AG04449 (cell line): ENCODE measurements at regions not wholly inside any gene's neighbourhood (a gene's known extent, or its start where the extent isn't known, plus 50 kb on each side); places are given as distances from the start of the nearest gene placed in this dataset.
"Not testable (repeated sequence)": the region's sequence is repeated elsewhere in the genome, so short reads cannot be mapped to it uniquely, and the experiment has no call there.

Source experiments
- CTCF ChIA-PET: fragments of 350-600 bp; formaldehyde crosslinking; extraction: SDS; loops from one replicate; lab custom pipeline; 2021; ENCODE audit warnings: antibody characterized with exemption; lab: Yijun Ruan, JAX
- POLR2A ChIA-PET: fragments of 400-600, 350-600 bp; formaldehyde crosslinking; extraction: SDS; loops from one replicate; lab custom pipeline; 2020; ENCODE audit warnings: antibody characterized with exemption, inconsistent platforms; lab: Yijun Ruan, JAX
- DNase-seq: peaks from one replicate; pipeline ENCODE4 v3.0.0-alpha.2; 2010; ENCODE audit warnings: low read depth, low spot score
- H3K4me3 ChIP-seq: 2 replicates; pipeline ENCODE4 v1.5.1; 2011; ENCODE audit warnings: low read depth, mild to moderate bottlenecking, control low read depth, low read length
- TF ChIP-seq, protein P1 (sequence below): IDR thresholded peaks from one replicate; pipeline ENCODE4 v1.5.1; 2011; ENCODE audit warnings: mild to moderate bottlenecking, moderate library complexity, low read length, control low read depth, inconsistent platforms; ENCODE audit not compliant: insufficient read depth; ENCODE audit errors: missing control alignments

- no peak for DNase-seq
- no peak overlapping the region for H3K4me3 ChIP-seq
- TF ChIP-seq, protein P1, sequence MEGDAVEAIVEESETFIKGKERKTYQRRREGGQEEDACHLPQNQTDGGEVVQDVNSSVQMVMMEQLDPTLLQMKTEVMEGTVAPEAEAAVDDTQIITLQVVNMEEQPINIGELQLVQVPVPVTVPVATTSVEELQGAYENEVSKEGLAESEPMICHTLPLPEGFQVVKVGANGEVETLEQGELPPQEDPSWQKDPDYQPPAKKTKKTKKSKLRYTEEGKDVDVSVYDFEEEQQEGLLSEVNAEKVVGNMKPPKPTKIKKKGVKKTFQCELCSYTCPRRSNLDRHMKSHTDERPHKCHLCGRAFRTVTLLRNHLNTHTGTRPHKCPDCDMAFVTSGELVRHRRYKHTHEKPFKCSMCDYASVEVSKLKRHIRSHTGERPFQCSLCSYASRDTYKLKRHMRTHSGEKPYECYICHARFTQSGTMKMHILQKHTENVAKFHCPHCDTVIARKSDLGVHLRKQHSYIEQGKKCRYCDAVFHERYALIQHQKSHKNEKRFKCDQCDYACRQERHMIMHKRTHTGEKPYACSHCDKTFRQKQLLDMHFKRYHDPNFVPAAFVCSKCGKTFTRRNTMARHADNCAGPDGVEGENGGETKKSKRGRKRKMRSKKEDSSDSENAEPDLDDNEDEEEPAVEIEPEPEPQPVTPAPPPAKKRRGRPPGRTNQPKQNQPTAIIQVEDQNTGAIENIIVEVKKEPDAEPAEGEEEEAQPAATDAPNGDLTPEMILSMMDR, result peak; percentile 47
- POLR2A ChIA-PET, result no interaction called here
- CTCF ChIA-PET, result interaction anchor here (1.0 to 1.7 kb wide), 6 partner anchors 22 to 412 kb away, joined by 3 to 6 read pairs (median 4); no protein-coding TSS in a partner anchor
These were observed 76.0 kb downstream of the SPIN4 start for GRCh38 chrX:63275127-63275526.

DNA sequence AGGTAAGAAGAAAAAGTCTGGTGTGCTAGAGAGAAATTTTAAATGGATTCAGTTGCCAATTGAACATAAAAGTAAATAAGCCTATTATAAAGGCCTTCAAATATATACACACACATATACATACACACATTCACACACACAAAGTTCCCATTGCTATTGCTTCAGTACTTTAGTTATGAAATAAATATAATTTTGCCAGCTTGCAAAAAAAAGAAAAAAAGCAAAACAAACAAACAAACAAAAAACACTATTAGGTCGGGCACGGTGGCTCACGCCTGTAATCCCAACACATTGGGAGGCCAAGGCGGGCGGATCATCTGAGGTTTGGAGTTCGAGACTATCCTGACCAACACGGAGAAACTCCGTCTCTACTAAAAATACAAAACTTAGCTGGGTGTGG lies 80.3 kb downstream of the SPIN4 start:
- no peak overlapping the region for H3K4me3 ChIP-seq
- ChIA-PET CTCF (interaction anchor here (0.9 kb wide), 1 partner anchor 416 kb away, joined by 3 read pairs; no protein-coding TSS in a partner anchor), POLR2A (no interaction called here)
- TF ChIP-seq, protein P1, result no peak
- no peak for DNase-seq

DNA sequence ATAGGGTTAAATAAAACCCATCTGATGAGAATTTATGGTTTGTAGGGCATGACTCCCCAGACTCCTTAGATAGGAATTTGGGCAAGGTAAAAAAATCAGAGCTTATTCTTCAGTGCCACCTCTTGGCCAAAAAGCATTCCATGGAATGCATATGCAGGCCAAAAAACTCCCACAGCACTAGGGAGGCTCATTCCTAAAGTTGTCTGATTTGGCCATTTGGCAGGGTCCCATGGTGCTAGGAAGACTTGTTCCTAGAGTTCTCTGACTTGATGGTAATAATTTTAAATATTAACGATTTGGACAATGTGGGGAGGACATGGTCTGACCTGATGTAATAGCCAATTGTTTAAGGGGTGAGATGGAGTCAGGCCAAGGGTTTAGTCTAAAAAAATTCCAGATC lies 93.0 kb downstream of the SPIN4 start:
- POLR2A ChIA-PET, result no interaction called here
- TF ChIP-seq, protein P1, result no peak
- CTCF ChIA-PET, result no interaction called here
- DNase-seq, result no peak
- no peak overlapping the region for H3K4me3 ChIP-seq

DNA sequence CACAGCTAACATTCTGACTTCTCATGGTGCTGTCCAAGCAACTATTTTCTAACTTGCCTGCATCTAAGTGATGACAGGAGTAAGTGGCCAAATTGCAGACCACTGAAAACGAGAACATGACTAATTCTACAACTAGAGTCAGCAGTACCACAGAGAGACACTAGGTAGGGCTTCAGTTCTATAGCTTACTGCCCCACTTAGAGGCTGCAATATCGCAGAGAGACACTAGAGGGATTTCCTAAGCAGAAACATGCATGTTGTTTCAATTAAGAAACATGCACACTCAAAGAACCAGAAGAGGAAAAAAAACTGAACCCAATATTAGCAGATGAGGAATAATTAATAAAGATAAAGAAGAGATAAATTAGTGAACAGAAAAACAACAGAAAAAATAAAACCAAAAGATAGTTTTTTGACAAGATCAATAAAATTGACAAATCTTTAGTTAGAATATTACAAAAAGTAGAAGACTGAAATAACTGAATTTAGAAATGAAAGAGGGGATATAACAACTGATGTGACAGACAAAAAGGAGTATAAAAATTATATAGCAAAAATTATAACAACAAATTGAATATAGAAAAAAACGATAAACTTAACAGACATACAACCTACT lies 100.8 kb downstream of the SPIN4 start:
- ChIA-PET CTCF (interaction anchor here (1.0 to 1.8 kb wide), 7 partner anchors 10 to 498 kb away, joined by 3 to 11 read pairs (median 6); no protein-coding TSS in a partner anchor), POLR2A (no interaction called here)
- peak; percentile 23 for DNase-seq

DNA sequence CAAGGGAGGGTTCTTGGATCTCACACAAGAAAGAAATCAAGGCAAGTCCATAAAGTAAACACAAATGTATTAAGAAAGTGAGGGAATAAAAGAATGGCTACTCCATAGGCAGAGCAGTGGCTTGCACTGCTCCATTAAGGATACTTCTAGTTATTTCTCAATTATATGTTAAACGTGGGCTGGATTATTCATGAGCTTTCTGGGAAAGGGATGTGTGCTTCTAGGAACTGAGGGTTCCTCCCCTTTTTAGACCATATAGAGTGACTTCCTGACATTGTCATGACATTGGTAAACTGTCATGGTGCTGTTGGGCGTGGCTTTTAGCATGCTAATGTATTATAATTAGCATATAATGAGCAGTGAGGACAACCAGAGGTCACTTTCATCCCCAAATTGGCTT lies 108.4 kb downstream of the SPIN4 start:
- DNase-seq, CTCF ChIA-PET, POLR2A ChIA-PET, H3K4me3 ChIP-seq: not testable (repeated sequence)

More for the DNA sequence above, 100.8 kb downstream of the SPIN4 start:
- H3K4me3 ChIP-seq, result no peak overlapping the region
- TF ChIP-seq, protein P1, result peak; percentile 73

DNA sequence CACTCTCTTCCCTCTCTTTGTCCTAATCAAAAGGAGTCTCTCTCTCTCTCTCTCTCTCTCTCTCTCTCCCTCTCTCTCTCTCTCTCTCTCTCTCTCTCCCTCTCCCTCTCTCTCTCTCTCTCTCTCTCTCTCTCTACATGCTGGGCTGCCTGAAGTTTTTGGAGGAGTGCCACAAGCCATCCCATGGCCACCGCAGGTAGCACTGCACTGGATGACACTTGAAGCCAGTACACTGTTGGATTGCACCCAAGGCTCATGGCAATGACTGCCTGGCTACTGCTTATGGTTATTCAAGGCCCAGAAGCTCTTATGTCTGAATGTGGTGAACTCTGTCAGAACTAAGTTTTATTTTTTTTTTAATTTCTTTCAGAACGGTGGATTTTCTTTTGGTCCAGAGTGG lies 115.2 kb downstream of the SPIN4 start:
- CTCF ChIA-PET, DNase-seq, POLR2A ChIA-PET, H3K4me3 ChIP-seq: not testable (repeated sequence)

DNA sequence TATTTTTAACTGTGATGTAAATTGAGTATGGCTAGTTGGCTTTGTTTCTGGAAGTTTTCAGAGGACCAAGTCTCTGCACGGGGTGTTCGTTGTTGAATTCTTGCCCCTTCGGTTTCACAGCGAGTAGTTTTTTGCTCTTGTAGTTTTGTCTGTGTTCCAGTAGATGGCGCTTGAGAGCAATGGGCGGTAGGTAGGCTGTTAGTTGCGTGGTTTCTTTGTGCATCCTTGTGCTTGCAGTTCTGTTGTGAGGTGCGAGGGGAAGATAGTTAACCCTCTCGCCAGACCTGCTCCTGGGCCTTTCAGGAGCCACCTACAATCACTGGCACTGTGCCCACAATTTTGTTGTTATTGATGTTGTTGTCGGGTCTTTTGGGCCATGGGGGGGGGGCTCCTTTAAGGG lies 118.1 kb downstream of the SPIN4 start:
- DNase-seq, H3K4me3 ChIP-seq, CTCF ChIA-PET, POLR2A ChIA-PET: not testable (repeated sequence)

DNA sequence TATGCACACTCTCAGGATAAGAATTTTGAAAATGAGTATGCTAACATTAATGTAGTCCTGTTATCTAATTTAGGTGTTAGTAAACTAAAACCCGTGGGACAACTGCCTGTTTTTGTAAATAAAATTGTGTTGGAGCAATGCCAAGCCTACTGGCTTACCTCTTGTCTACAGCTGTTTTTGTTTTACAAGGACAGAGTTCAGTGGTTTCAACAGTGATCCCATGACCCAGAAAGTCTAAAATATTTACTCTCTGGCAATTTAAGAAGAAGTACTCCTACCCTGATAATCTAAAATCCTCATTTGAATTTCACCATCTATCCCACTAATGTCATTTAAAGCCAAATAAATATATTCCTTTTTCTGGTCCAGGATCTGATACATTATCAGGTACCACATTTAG lies 132.9 kb downstream of the SPIN4 start:
- POLR2A ChIA-PET, H3K4me3 ChIP-seq, CTCF ChIA-PET, DNase-seq: not testable (repeated sequence)

GRCh38 chrX:63217549-63217948 lies 133.6 kb downstream of the SPIN4 start:
- POLR2A ChIA-PET, DNase-seq, H3K4me3 ChIP-seq, CTCF ChIA-PET: not testable (repeated sequence)

DNA sequence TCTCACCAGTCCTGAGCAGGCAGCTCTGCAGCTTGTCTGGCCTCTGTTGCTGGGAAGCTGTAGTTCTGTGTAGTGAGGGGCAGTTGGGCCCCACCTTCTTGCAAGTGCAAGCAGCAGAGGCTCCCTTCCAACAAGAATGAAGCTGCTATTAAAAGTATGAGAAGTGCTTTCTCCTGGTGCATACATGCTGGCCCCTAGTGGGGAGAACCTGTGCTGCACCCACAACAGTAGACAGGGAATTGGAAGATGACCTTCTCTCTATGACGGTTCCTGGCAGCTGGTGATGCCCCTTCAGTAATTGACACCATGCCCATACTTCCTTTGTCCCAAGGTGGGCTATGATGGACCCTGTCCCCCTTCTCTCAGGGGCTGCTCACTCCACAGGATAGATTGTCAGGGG lies 141.5 kb downstream of the SPIN4 start:
- CTCF ChIA-PET, DNase-seq, H3K4me3 ChIP-seq, POLR2A ChIA-PET: not testable (repeated sequence)

GRCh38 chrX:63209128-63209527 lies 142.0 kb downstream of the SPIN4 start:
- DNase-seq, H3K4me3 ChIP-seq, POLR2A ChIA-PET, CTCF ChIA-PET: not testable (repeated sequence)

GRCh38 chrX:63204266-63205074 lies 146.7 kb downstream of the SPIN4 start:
- DNase-seq, CTCF ChIA-PET, POLR2A ChIA-PET, H3K4me3 ChIP-seq: not testable (repeated sequence)
